Ammon's horn (tissue), 1 donor: ENCODE measurements at regions not wholly inside any gene's neighbourhood (a gene's known extent, or its start where the extent isn't known, plus 50 kb on each side); places are given as distances from the start of the nearest gene placed in this dataset.

Source experiments
- DNase-seq: peaks from one replicate; pipeline ENCODE4 v3.0.0-alpha.2; 2016; ENCODE audit warnings: low spot score

DNA sequence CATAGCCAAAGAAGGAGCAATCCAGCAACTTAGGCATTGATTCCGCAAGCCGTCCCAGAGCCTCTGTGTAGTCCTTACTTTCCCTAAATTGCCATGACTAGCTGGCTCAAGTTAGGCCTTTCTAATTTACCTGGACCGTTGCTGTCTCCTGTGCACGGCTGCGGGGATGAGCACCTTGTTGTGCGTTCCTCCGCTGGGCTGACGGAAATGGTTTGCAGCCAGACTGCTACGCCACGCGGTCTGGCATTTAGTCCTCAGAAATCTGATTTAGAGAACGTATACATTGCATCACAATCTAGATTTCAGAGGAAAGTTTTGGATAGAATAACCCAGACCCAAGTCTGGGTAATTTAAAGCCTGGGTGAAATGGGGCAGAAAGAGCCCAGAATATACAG, 133.2 kb upstream of the ARHGAP5 start:
- no peak for DNase-seq

DNA sequence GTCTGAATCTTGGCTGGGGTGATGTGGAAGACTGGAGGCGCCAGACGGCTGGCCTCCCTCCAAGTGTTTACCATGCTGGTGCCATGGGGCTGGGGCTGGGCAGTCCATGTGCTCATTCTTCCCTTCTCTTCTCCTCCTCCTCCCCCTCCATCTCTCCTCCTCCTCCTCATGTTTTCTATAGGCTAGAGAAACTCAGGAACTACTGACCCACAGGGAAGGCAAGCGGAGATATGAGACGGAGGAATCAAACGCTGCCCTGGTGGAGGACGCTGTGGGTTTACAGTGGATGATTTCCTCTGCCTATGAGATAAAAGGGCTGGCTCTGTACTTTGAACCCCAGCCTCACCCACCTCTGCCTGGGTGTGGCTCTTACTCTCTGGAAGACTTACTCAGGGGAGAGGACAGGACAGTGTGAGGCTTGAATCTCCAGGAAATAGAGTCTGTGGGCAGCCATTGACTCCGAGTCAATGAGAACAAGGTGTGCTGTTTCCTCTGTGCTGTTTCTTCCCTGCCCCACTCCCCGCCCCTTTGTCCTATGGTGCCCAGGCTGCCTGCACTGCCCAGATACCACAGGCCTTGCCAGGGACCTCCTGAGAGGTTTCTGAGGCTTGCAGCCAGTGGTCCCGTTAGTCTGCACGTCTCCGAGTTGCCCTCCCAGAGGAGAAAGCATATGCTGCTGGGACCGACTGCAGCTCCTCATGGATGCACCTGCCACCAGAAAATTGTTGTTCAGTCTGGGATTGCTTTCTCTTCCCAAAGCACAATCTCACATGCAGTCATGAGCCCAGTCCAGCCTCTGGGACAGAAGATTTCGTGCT, 132.6 kb upstream of the ARHGAP5 start:
- no peak for DNase-seq

DNA sequence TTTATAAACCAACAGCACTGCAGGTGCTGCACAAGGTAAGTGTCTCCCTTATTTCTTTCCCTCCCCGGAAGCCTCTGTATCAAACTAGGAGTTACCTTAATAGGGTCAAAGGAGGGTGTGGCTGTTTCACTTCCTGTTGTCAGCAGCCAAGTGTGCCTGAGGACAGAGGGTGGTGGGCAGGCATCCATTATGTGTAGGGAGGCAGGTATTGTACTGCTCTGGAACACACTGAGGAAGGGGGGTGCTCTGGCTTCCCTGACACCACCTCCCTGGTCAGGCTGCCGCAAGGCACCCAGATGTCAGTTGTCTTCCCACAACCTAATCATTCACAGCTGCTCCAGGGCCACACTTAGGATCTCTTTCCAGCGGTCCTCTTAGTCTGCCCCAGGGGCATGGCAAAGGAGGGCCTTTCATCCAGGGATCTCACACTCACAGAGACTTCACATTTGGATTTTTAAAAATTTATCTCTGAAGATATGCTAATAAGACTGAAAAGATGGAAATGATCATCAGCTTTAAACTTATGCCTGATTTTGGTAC, 132.0 kb upstream of the ARHGAP5 start:
- no peak for DNase-seq

DNA sequence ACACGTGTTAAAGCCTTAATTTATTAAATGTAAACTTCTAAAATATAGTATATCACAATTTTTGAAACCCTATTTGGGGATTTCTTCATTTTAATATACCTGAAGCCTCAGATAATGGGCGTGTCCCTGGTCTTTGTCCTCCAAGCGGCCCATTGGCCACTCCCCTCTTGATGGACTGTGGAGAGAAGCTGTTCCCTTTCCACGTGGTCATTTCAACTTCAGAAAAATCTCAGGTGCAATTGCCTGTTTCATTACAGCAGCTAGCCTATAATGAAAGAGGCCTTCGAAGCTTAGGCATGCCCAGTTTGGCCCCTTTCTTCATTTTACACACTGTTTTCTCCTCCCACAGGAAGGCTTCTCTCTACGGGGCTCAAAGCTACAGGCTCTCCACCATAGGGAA, 131.4 kb upstream of the ARHGAP5 start:
- no peak for DNase-seq

DNA sequence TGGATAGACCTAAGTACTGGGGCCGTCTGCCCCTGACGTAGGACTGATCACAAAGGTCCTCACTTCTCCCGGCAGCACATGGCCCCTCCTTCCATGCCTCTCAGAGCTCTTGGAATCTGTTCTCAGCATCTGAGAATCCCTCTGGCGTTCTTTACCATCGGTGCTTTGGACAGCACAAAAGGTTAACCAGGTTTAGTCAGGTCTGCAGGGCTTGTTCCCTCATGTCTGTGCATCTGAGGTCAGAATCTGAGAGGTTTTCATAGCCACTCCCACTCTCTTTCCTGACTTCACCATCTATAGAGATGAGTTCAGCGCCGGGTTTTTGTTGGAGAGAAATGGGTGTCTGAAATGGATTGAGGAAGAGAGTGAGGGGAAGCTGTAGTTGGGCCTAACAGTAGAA, 130.0 kb upstream of the ARHGAP5 start:
- no peak for DNase-seq

DNA sequence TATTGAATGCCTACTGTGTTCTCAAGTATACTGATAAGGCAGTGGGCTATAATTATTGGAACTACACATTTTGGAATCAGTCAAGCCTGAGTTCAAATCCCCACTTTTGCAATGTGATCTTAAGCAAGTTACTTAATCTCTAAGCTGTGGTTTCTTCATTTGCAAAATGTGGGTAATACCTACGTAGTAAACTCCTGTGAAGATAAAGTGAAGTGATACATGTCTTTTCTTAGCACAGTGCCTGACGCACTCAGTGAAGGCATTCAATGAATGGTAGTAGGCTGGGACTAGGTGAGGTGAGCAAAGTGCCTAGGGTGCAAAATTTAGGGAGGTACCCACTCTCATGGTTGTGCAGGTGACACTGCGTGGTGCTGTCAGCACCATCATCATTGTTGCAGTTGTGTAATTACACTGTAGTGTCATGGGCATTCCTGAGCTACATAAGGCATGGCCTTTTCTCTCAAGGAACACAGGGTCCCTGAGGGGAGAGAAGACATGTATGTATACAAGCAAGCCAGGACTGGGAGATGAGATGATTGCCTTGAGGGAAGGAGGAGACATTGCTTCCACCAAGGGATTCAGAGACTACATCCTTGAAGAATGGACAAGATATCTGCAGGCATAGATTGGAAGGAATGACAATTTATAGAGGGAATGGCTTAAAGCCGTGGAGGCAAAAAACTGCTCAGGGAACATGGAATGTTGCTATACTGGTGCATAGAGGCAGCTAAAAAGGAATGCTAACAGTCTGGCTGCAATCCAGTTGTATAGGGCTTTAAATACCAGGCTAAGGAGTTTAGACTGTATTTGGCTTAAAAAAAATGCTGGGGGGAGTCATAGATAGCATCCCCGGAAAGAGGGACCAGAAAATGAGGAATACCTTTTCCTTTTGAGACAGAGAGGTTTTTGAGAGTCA, 129.2 kb upstream of the ARHGAP5 start:
- no peak for DNase-seq

DNA sequence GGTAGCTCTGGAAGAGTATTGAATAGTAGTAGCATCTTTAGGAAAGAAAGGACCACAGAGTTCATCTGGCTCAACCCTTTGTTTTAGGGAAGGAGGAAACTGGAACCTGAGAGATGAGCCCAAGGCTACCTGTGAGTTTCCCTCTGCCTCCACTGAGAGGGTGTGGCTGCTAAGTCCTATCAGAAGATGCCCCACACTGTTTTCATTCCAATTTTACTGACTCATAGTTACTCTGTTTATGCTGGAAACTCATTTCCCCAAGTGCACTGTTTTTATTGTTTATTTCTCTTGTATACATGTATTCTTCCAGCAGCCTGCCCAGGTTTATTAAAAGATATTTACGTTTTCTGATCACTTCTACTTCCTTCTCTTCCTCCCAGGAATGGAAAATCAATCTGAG, 127.4 kb upstream of the ARHGAP5 start:
- DNase-seq: no peak

DNA sequence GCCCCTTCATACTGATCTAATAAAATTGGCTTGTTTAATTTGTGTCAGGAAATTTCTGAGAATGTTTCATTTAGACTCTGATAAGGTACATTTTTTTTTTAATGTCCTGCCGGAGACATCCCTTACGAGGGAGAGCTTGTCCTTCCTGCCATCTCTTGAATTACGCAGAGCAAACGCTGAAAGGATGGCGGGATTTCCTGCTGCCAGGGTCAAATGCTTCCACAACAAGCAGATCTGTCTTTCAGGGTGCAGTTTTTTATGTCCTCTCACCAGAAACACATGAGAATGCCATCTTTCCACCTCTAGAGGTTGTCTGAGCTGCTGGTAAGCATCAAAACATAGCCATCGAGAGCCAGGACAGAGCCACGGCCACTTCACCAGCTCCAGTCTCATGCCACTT, 126.8 kb upstream of the ARHGAP5 start:
- no peak for DNase-seq

DNA sequence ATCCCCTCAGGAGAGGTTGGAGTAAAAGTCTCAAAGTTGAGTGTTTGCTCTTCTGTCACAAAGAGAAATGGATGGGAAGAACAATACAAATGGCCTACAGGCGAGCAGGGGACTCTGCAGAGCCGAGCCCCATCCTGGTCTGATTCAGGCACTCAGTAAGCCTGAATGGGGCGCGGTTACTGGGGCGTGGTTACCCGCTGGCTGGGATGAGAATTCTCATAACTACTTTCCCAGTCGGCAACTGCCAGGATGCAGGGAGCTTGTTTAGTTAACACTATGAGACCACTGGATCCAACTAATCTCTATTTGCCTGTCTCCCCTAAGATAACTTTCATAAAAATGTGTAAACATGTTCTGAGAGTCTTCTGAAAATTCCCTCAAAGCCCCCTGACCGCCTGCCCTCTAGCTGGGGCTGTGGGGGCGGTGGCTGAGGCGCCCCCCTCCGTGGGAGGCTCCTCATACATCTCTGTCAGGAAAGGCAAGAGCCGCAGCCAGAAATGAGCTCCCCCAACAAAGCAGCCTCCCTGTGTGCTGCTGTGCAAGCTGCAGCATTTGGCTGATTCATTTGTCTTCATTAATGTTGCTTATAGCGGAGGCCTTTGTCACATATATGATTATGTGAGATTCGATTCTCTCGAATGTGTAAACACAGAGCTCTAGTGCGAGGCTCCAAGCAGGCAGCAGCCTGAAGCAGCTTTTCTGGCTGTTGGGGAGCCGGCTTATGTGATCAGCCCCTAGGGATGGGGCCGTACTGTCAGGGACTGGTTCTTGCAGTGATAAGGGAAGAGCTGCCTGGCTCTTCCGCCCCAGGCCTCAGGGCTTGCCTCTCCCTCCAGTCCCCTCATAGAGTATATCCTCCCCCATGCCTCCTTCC, 126.1 kb upstream of the ARHGAP5 start:
- no peak for DNase-seq

DNA sequence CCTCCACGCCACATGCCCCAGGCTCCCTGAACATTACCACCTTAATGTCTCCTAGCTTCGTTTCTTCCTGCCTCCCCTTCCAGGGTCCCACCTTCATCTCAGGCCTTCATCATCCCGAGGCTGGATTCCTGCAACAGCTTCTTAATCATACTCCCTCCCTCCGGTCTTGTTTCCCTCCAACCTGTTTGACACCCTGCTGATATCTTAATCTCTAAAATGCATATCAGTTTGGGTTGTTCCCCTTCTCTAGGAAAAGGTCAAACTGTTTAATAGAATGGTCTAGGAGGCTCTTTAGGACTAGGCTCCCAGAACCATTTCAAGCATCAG, 125.5 kb upstream of the ARHGAP5 start:
- DNase-seq: no peak

DNA sequence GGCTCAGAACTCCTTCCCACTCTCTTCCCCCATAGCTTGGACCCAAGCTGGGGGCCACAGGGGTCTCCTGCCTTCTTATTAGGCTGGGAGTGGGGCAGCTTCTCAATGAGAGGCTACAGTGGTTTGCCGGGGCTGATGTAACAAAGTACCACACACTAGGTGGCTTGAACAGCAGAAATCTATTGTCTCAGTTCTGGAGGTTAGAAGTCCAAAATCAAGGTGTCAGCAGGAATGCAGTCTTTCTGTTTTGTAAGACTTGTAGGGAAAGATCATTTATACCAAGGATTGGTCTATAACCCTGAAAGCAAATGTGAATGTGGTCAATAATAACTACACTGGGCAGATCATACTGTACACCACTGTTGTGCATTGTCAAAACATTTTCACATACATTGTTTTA, 124.5 kb upstream of the ARHGAP5 start:
- DNase-seq: no peak

DNA sequence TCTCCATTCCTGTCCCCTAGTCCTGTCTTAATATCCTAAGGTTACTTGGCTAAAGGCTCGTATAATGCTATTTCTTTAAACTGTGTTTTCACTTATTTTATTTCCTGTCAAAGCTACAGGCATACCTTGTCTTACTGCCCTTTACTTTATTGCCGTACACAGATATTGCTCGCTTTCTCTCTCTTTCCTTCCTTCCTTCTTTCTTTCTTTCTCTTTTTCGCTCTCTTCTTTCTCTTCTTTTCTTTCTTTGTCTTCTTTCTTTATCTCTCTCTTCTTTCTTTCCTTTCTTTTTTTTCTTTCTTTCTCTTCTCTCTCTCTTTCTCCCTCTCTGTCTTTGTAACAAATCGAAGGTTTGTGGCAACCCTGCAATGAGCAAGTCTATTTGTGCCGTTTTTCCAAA, 123.9 kb upstream of the ARHGAP5 start:
- no peak for DNase-seq

DNA sequence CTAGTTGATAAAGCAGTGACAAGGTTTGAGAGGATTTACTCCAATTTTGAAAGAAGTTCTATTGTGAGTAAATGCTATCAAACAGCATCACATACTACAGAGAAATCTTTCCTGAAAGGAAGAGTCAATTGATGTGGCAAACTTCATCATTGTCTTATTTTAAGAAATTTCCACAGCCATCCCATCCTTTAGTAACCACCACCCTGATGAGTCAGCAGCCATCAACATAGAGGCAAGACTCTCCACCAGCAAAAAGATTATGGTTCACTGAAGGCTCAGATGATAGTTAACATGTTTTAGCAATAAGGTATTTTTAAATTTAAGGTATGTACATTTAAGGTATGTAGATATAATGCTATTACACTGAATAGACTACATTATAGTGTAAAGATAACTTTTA, 122.1 kb upstream of the ARHGAP5 start:
- DNase-seq: no peak

DNA sequence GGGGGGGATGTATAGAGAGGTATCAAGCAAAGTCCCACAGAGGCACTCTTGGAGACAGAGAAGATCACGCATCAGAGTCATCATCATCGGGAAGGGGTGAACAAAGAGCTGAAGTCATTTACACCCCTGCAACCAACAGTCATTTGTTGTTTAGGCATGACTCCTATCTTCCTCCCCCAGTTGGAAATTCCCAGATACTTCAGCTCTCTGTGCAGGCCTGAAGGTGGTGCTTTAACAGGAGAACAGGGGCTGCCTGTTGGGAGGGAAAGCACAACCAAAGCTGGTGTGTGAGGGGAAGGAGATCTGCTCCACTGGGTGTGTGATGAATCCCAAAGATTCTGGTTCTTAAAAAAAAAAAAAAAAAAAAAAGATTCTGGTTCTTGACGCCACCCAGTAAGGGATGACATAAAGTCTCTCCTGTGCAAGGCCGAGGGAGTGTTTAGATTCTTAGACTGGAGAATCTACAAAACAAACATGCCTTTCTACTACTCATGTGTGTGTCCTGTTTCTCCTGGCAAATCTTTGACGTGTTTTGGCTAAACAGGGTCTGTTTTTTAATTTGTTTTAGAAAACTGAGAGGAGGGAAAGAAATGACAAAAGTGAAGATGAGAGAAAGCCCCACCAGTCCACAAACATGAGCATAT, 121.0 kb upstream of the ARHGAP5 start:
- no peak for DNase-seq

DNA sequence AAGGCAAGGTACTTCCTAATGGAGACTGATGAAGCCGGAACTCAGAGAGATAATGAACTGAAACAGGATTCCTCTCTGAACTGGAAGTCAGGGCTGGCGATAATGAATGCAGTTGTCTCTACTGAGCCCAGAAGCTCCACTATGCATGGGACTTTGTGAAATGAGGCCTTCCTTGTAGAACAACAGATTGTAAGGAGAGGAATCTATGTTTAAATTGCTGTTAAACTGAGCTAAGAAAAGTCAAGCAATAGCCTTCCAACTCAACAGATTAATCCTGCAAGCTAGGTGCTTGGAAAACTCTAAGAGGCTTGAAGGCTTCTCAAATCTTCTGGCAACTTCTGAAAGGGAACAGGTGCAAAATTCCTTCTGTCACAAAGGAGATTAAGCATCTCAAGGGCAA, 119.5 kb upstream of the ARHGAP5 start:
- DNase-seq: no peak

DNA sequence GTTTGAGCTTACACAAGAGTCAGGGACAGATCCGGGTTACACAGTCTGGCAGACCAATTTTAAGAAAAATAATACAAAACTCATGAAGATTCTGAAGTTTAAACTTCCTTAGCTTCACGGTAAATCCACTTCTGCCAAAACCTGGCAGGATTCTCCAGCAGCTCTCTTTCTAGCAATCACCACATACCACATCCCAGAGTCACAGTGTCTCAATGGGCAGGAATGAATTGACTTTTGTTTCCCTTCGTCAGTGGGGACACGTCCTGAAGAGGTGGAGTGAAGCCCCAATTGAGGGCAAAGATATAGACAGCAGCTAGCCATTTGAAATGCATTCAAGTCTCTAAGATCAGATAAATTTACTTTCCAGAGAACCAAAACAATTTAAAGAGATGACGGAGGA, 117.1 kb upstream of the ARHGAP5 start:
- no peak for DNase-seq

DNA sequence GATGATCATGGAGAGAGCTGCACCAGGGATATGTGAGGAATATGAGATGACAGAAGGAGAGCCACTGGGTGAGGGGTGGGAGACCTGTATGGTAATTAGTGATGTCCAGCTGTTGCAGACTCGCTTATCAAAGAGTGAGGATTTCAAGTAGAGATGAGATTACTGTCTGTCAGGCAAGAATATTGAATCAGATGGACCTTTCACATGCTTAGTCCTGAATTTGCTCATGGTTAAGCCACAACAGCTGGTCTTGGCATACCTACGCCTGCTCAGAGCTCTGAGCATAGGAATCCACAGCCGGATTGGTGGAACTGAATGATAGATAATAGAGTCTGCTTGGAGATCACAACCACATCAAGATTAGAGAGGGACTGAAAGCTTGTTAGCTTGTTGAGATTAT, 115.2 kb upstream of the ARHGAP5 start:
- no peak for DNase-seq

DNA sequence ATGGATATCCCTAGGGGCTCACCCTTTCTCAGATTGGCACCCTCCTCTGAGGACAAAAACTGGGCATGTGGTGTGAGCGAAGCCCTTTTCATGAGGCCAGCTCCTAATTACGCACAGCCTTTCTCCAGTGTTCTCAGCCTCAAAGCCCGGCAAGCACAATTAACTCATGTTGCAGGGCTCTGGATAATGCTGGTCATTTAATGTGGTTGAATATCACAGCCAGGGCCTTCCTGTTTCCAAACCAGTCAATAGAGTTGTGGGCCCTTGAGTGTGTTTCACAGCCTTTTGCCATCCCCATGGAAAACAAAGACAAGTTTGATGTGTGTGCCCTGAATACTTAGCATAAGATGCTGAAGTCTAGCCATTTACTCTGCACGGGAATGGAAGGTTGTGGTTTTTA, 114.2 kb upstream of the ARHGAP5 start:
- peak; percentile 76 for DNase-seq

DNA sequence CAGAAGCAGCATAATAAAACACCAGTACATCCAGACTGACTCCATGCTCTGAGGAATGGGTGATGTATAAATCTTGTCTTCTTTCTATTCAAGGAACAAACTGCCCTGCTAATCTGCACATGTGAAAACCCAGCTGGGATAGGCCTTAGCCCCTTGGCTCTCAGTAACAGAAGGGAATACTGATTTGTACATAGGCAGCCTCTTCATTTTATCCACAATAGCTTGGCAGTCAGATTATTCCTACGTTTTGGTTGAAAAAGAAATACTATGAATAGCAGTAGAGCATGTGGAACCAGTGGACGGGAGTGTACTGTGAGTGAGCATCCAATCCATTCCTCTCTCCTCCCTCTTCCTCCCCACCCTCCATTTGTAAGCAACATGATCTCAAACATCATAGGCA, 113.5 kb upstream of the ARHGAP5 start:
- DNase-seq: peak; percentile 41

DNA sequence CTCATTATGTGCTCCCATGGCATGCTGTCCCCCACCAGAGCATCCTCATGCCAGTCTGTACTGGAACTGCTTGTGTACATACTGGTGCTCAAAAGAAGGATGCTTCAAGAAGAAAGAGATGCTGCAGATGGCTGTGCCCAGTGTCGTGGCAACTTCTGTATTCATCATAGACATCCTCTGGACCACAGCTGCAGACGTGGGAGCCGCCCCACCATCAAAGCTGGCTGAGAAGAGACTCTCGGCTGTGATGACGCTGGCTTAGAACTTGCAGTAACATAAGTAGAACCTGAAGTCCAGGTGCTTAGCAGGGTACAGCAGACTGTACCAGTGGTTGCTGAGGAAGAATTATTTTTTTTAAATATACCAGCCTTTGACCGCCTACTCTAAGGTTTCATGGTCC, 112.6 kb upstream of the ARHGAP5 start:
- no peak for DNase-seq

DNA sequence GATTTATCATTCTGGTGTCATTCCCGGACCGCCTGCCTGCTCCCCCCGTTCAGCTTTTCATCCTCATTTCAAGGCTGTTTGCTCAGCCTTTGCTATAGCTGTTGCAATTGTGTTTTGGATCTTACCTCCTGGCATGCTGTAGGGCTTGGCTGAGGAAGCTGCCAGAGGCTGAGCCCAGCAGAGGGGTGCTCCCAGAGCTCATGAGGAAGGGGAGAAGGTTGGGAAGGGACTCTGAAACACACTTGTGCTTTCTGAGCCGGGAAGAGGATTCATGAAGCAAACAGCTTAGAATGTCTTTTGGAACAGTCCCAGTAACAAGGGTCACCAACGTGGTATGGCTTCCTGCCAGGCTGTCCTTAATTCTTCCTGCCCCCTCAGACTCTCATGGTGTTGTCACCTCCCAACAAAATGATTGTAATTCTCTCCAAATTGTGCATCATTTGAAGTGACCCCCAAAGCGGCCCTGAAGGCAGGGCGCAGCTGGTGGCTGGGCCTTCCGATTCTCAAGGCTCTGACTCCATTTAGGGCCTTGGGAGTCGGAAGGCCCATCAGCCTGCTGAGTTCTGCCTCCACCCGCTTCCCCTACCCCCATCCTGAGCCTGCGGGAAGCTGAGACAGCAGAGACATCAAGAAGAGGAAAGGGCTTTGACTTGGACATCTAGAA, 111.9 kb upstream of the ARHGAP5 start:
- no peak for DNase-seq
